Prostate gland (tissue), 2 donors: ENCODE measurements at regions not wholly inside any gene's neighbourhood (a gene's known extent, or its start where the extent isn't known, plus 50 kb on each side); places are given as distances from the start of the nearest gene placed in this dataset.

Source experiments
- DNase-seq: peaks from one replicate; pipeline ENCODE4 v3.0.0-alpha.2; 2019; ENCODE audit warnings: low spot score
- H3K27ac ChIP-seq, 2 donors: fragments of 200-600 bp; sonication (generic); 2 replicates each; pipeline ENCODE4 v1.5.1; 2017 to 2019
- H3K27me3 ChIP-seq: fragments of 200-600 bp; sonication (generic); replicated peaks from 2 replicates; pipeline ENCODE4 v1.5.1; 2019; ENCODE audit not compliant: insufficient read depth
- H3K36me3 ChIP-seq, 2 donors: fragments of 200-600 bp; sonication (generic); 1 replicate in 1 of 2; 2 replicates in 1 of 2; pipeline versions ENCODE4 v1.5.1 to v1.8.1; 2017 to 2019
- H3K4me1 ChIP-seq: fragments of 200-600 bp; sonication (generic); replicated peaks from 2 replicates; pipeline ENCODE4 v1.5.1; 2019
- H3K4me3 ChIP-seq, 2 donors: fragments of 200-600 bp; sonication (generic); 2 replicates each; pipeline ENCODE4 v1.5.1; 2017 to 2019
- H3K9me3 ChIP-seq: fragments of 200-600 bp; sonication (generic); 2 replicates; pipeline ENCODE4 v1.5.1; 2017
- CTCF ChIP-seq, 4 experiments: fragments of 200-600 bp in 2 of 4; fragments of 450-650 bp in 2 of 4; sonication (generic) in 2 of 4; IDR thresholded peaks; 1 replicate in 3 of 4; 2 replicates in 1 of 4; pipeline ENCODE4 v1.5.1; 2016 to 2019; ENCODE audit warnings: antibody characterized with exemption in 4 of 4, mild to moderate bottlenecking in 2 of 4, moderate library complexity in 2 of 4
- POLR2A ChIP-seq: fragments of 450-650 bp; IDR thresholded peaks from one replicate; pipeline ENCODE4 v1.6.1; 2016; ENCODE audit warnings: antibody characterized with exemption, mild to moderate bottlenecking
- POLR2AphosphoS5 ChIP-seq: sonication (generic); formaldehyde crosslinking; IDR thresholded peaks from one replicate; pipeline ENCODE4 v1.6.1; 2017; ENCODE audit warnings: antibody characterized with exemption
- WGBS: methylation state at CpG from one replicate; pipeline ENCODE4 v1.1.5; 2018; 5-methylcytosine and 5-hydroxymethylcytosine counted together
- intact Hi-C: fragments of 100-400 bp; cut with DNase I; formaldehyde crosslinking; loops from one replicate; pipeline ENCODE4 v1.14.2; 2022

GRCh38 chr3:106758459-106758858 lies 618.8 kb upstream of the CCDC54 start:
- no peak for DNase-seq
- Histone ChIP-seq H3K27me3 (no peaks in the 10 kb centered on the region), H3K27ac (no peak overlapping the region), H3K4me1 (no peaks in the 10 kb centered on the region), H3K4me3 (no peak overlapping the region), H3K36me3 (no peaks in the 10 kb centered on the region), H3K9me3 (no peaks in the 10 kb centered on the region)
- TF ChIP-seq POLR2A, result no peak
- intact Hi-C loops, result no loop called here
- 92% methylated on average over 2 of the region's 2 CpGs for WGBS

GRCh38 chr3:106759731-106760130 lies 617.5 kb upstream of the CCDC54 start:
- H3K36me3 ChIP-seq, result no peaks in the 10 kb centered on the region
- TF ChIP-seq POLR2A, result no peak
- no peak for TF ChIP-seq CTCF (IDR thresholded peaks at IDR 0.05)
- TF ChIP-seq POLR2AphosphoS5, result no peak
- 97% methylated on average over 1 of the region's 1 CpG for WGBS
- DNase-seq, result no peak
- intact Hi-C loops, result no loop called here
- H3K4me3 ChIP-seq, result no peak overlapping the region
- no peaks in the 10 kb centered on the region for H3K4me1 ChIP-seq
- no peaks in the 10 kb centered on the region for H3K27me3 ChIP-seq
- no peaks in the 10 kb centered on the region for H3K9me3 ChIP-seq
- no peak overlapping the region for H3K27ac ChIP-seq

- WGBS, result 94% methylated on average over 7 of the region's 7 CpGs
- intact Hi-C loops, result no loop called here
- Histone ChIP-seq H3K36me3 (no peaks in the 10 kb centered on the region), H3K9me3 (no peaks in the 10 kb centered on the region), H3K27me3 (no peaks in the 10 kb centered on the region), H3K4me1 (no peaks in the 10 kb centered on the region), H3K4me3 (no peak overlapping the region), H3K27ac (no peak overlapping the region)
- TF ChIP-seq POLR2AphosphoS5 (no peak), CTCF (IDR thresholded peaks at IDR 0.05) (no peak), POLR2A (no peak)
- no peak for DNase-seq
Observed at GRCh38 chr3:106765342-106765741, 611.9 kb upstream of the CCDC54 start.

GRCh38 chr3:106768941-106769480 lies 608.2 kb upstream of the CCDC54 start:
- no peak for DNase-seq
- H3K9me3 ChIP-seq, result no peaks in the 10 kb centered on the region
- H3K27me3 ChIP-seq, result no peaks in the 10 kb centered on the region
- no peaks in the 10 kb centered on the region for H3K36me3 ChIP-seq
- no peaks in the 10 kb centered on the region for H3K4me1 ChIP-seq
- intact Hi-C loops, result no loop called here
- TF ChIP-seq POLR2AphosphoS5 (no peak), CTCF (IDR thresholded peaks at IDR 0.05) (no peak), POLR2A (no peak)
- no peak overlapping the region for H3K27ac ChIP-seq
- no peak overlapping the region for H3K4me3 ChIP-seq

- H3K27me3 ChIP-seq, result no peaks in the 10 kb centered on the region
- no peaks in the 10 kb centered on the region for H3K4me1 ChIP-seq
- no peak overlapping the region for H3K4me3 ChIP-seq
- 69% methylated on average over 1 of the region's 1 CpG for WGBS
- no peak for TF ChIP-seq CTCF (IDR thresholded peaks at IDR 0.05)
- no peak for TF ChIP-seq POLR2A
- no peak for TF ChIP-seq POLR2AphosphoS5
- no peaks in the 10 kb centered on the region for H3K9me3 ChIP-seq
- no peaks in the 10 kb centered on the region for H3K36me3 ChIP-seq
- DNase-seq, result no peak
- H3K27ac ChIP-seq, result no peak overlapping the region
- intact Hi-C loops, result no loop called here
Observed at GRCh38 chr3:106773795-106774194, 603.4 kb upstream of the CCDC54 start.
